ENCODE measurements at regions not wholly inside any gene's neighbourhood (a gene's known extent, or its start where the extent isn't known, plus 50 kb on each side); places are given as distances from the start of the nearest gene placed in this dataset.

DNA sequence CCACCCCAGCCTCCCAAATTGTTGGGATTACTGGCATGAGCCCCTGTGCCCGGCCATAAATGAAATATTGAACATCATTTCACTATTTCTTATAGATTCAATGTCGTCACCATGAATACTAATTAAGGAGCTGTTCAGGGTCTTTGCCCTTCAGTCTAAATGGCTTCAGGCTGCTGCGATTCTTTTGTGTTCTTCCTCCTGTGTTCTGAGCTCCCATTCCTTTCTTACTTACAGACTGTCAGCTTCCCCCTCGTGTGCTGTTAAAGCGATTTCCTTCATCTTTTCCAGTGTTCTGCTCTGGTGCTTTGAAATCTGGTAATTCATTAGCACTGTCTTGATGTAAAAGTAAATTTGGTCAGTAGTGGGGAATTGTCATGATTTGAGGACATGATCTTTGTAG lies 63.3 kb upstream of the PRDM1 start:
- no peak for TF ChIP-seq ZNF274 (IDR thresholded peaks at IDR 0.05; ENCODE audit: low read depth, low read length)
- no peak for TF ChIP-seq YY1 (IDR thresholded peaks at IDR 0.05; ENCODE audit: insufficient read depth, insufficient read length)
- TF ChIP-seq SUZ12 (IDR thresholded peaks at IDR 0.05; ENCODE audit: extremely low read depth, insufficient read depth, insufficient read length), result no peak
